GM18508 (cell line): ENCODE measurements at regions not wholly inside any gene's neighbourhood (a gene's known extent, or its start where the extent isn't known, plus 50 kb on each side); places are given as distances from the start of the nearest gene placed in this dataset.

Experiments used
- ATAC-seq: cut with Tn5 transposase; IDR thresholded peaks from one replicate; pipeline ENCODE4 v1.9.1; 2021; ENCODE audit warnings: moderate number of reproducible peaks; ENCODE audit not compliant: insufficient read depth, unreplicated experiment

GRCh38 chr1:182200025-182200812 lies 138.7 kb upstream of the ZNF648 start:
- ATAC-seq = no peak

DNA sequence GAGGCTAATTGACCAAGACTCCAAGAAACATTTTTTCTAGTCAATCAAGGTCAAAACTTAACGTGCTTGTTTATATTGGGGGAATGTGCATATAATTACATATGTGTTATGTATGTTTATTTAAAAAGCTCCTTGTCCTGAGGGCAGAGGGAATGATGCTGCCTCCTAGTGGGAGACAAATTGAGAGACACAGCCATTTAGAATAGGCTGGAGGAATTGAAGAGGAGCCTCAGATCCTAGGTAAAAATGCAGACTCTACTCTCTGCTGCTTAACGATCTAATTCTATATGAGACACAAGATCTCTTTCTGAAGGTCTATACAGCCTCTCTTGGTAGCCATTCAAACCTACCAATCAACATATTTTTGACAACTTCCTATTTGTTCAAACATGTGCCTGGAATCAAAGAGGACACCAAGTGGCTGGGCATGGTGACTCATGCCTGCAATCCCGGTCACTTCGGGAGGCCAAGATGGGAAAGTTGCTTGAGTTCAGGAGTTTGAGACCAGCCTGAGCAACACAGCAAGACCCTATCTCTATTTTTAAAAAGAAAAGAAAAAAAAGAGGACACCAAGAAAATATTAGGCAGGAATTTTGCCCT lies 136.6 kb upstream of the ZNF648 start:
- ATAC-seq = no peak

DNA sequence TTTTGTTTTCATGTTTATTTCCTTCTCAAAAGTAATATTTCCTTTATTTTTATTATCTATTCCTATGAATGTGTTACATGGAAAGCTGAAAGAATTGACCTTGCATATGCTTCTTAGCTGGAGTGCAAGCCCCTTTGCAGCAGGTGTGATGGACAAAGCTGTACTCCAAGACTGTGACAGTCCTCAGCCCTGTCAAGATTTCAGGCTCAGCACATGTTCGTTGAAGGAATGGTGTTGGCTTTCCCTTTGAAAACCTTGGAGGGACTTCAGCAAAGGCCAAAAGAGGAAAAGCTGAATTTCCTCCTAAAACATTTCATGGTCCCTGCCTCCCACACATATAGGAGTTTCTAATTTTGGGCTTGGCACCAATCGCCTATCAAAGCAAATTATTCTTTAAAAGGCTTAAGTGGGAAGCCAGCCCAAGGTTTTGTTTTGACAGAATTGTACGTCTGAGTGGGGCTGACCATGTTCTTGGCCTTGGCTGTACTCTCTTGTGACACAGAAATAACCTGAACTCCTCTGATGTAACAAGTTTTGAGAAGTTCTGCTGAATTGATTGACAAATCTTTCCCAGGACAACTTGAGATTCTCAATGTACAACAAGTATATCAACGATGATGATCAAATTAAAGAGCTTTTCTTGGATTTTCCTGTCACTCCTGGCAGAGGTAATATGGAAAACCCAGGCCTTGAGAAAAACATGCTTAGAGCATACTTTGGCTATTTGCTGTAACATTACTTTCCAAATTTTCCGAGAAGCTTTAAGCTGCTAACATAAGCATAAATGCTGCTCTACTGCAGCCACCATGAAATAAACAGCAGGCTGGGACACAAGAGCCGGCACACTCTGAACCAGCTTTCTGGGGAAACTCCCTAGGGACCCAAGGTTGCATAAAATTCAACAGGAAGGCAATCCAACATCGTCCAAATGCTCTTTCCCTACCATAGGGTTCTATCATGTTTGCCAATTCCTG lies 135.7 kb upstream of the ZNF648 start:
- ATAC-seq = no peak

DNA sequence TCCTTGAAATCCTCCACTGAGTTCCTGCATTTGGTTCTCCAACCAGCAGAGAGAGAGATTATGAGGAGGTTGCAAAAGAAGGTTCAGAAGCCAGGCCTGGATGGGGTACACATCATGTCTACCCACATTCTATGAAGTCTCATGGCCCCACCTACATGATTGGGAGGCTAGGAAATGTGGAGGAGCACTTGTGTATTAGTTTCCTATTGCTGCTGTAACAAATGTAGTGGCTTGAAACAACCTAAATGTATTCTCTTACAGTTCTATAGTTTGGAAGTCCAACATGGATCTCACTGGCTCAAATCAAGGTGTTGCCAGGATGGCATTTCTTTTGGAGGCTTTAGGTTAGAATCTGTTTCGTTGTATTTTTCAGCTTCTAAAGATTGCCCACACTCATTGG lies 134.2 kb upstream of the ZNF648 start:
- ATAC-seq = no peak

DNA sequence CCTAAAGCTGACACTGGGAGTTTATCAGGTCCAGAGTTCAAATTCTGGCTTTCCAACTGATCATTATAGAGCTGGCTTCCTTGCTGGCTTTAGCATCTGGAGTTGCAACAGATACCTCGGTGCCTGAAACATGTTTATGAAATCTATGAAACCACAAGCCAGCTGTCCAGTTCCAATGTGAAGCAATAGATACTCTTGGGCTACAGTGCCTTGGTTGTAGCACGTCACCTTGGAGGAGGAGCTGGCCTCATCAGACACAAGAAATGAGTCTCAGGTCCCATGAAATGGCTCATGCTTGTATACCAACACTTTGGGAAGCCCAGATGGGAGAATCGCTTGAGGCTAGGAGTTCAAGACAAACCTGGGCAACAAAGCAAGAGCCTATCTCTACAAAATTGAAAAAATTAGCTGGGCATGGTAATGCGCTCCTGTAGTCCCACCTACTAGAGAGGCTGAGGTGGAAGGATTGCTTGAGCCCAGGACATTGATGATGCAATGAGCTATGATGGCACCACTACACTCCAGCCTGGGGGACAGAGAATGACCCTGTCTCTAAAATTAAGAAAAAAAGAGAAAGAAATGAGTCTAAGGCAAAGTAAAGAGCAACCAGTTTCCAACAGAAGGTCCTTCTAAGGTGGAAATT lies 132.5 kb upstream of the ZNF648 start:
- ATAC-seq = no peak

DNA sequence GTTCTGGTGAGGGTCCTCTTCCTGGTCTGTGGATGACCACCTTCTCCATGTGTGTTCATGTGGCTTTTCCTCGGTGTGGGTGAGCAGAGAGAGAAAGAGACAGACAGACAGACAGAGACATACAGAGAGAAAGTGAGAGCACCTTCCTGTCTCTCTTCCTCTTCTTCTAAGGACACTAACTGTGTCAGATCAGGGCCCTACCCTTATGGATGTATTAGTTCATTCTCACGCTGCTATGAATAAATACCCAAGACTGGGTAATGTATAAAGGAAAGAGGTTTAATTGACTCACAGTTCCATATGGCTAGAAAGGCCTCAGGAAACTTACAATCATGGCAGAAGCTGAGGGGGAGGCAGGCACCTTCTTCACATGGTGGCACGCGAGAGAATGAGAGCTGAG lies 131.5 kb upstream of the ZNF648 start:
- ATAC-seq = no peak

GRCh38 chr1:182192215-182192614 lies 130.7 kb upstream of the ZNF648 start:
- ATAC-seq = no peak

DNA sequence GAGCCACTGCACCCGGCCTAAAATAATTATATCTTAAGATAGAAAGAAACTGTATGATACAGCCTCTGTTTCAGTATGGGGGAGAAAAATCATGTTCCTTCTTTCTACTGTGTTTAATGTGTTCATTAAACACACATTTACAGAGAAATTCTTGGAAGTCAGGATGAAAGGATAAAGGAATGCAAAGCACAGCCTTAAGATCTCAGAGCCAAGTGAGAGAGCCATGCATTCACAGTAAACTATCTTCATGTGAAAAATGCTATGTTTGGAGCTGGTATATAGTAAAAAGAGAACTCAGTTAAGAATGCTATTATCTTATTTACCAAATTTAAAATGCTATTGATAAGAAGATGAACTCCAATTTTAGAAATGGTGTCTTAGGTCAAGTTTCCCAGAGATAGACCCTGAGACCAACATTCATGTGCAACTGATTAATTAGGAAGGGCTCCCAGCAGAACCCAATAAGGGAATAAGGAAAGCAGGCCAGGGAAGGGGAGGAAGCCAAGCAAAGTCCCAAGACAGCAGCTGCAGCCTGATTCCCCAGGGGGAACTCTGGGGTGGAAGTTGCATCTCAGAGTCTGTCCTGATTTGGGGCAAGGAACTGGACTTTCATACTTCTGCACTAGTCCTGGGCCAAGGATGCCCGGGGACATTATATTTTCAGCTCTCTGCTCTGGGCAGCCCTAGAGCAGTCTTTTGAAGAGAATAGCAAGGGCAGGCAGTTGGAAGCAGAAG lies 130.0 kb upstream of the ZNF648 start:
- no peak for ATAC-seq

DNA sequence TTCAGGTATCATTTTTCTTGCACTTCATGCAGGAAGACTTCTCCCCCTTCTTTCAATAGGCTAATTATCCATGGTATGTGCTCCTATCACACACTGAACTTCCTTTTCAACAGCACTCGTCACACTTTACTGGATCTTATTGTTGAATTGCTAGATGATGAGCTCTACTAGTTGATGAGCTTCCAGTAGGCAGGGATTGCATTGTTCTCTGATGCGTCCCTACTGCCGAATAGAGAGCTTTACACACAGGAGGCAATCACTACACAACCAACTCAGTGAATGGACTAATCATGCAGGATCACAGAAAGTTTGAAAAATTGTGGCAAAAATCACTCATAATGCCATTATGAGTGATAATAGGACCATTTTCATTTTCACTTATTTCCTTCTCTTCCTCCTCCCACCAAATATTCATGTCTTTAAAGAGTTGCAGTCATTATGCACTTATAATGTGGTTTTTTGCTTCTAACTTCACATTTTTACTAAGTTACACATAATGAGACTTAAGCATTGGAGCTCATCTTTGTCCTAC lies 128.1 kb upstream of the ZNF648 start:
- no peak for ATAC-seq

DNA sequence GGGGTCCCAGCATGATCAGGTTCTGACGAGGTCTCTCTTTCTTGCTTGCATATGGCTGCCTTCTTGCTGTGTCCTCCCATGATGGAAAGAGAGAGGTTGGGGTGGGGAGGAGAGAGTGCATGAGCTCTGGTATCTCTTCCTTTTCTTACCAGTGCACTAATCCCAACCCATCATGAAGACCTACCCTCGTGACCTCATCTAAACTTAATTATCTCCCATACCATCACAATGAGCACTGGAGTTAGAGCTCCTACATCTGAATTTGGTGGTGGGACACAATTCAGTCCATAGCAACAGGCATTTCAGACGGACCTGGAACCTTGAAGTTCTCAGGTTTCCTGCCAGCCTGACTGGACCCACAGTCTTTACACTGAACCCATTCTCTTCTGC lies 125.2 kb upstream of the ZNF648 start:
- no peak for ATAC-seq

DNA sequence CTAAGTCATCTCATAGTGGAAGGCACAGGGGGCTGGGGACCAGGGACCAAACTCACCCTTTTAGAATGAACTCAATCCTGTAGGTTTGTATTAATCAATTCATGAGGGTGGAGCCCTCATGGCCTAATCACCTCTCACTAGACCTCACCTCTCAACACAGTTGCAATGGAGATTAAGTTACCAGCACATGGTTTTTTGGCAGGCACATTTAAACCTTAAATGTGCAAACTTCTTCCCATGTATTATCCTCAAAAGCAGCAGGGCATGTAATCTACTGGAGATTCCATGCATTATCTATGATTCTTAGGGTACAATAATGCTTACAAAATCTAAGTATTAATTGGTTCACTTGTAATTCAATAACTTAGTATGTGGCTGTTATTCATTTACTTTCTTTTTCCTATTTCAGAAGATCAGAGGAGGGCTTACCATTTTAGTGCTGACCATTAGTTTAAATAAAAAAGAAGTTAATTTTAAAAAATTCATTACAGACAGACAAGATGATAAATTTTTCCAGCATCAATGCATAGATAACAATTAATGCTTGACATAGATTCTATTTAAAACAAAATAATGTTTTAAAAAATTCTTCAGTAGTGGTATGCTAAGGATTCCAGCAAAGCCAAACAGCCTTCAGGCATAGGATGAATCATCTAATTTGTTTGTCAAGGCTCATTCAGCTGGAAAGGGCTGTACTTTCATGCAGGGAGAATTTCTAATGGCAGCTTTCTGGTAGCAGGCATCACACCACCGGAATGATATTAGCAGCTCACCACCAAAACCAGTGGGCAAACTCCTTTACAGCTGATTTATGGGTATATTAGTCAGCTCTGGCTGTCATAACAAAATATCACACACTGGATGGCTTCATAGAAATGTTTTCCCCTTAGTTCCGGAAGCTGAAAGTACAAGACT lies 124.6 kb upstream of the ZNF648 start:
- no peak for ATAC-seq

DNA sequence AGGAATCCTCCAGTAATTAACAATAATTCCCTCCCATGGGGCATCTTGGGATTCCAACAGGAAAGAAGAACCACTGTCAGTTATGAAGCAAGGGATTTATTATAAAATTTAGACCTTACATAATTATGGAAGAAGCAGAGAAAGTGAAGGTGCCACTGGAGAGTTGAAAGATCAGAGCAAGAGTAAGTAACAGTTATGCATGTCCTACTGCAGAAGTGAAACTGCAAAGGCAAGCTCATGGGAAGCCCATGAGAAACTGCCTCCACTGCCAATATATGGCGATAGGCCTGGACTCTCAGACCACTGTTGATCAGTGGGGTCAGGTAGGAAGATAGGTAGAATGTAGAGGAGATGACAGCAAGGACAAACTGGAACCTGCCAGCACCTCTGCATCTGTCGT lies 123.6 kb upstream of the ZNF648 start:
- ATAC-seq = no peak

GRCh38 chr1:182183606-182184005 lies 122.1 kb upstream of the ZNF648 start:
- no peak for ATAC-seq

- no peak for ATAC-seq
These were observed 120.8 kb upstream of the ZNF648 start for GRCh38 chr1:182182311-182182710.

- ATAC-seq = no peak
These were observed 119.7 kb upstream of the ZNF648 start for GRCh38 chr1:182181167-182181572.

- no peak for ATAC-seq
These were observed 113.9 kb upstream of the ZNF648 start for GRCh38 chr1:182175361-182175931.

- ATAC-seq = no peak
These were observed 113.0 kb upstream of the ZNF648 start for GRCh38 chr1:182174513-182174855.

- ATAC-seq = no peak
These were observed 112.4 kb upstream of the ZNF648 start for GRCh38 chr1:182173808-182174512.
